Thyroid gland (tissue), 4 donors: ENCODE measurements at regions not wholly inside any gene's neighbourhood (a gene's known extent, or its start where the extent isn't known, plus 50 kb on each side); places are given as distances from the start of the nearest gene placed in this dataset.

Experiments
- POLR2A ChIP-seq, 2 donors: fragments of 450-650 bp; IDR thresholded peaks; one replicate each; pipeline ENCODE4 v1.6.1; 2017; ENCODE audit warnings: antibody characterized with exemption in 2 of 2, mild to moderate bottlenecking in 2 of 2, moderate library complexity in 1 of 2
- TF ChIP-seq, protein P1 (sequence below), 6 experiments: fragments of 200-600 bp in 3 of 6; fragments of 450-650 bp in 3 of 6; sonication (generic) in 3 of 6; IDR thresholded peaks; one replicate each; pipeline ENCODE4 v1.5.1; 2016 to 2019; ENCODE audit warnings: antibody characterized with exemption in 6 of 6, mild to moderate bottlenecking in 2 of 6, inconsistent platforms in 1 of 6, moderate library complexity in 1 of 6

DNA sequence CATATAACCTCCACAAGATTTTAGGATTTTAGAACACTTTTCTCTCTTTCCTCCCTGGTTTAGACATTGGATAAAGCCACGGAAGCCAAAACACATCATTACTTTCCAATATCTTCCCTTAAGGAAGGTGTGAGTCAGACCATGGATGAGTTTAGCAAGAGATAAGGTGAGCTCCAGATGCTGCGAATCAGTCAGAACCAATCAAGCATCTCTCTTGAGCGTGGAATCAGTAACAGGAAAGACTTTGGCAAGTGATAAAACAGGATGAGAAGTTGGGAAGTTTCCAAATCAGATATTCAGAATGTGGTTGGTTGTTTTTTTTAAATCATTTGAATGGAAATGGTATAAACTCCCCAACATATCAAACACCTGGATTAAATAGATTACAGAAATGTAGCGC, 397.8 kb downstream of the EFNA5 start:
- no peak for TF ChIP-seq POLR2A (IDR thresholded peaks at IDR 0.05)
- TF ChIP-seq, protein P1, sequence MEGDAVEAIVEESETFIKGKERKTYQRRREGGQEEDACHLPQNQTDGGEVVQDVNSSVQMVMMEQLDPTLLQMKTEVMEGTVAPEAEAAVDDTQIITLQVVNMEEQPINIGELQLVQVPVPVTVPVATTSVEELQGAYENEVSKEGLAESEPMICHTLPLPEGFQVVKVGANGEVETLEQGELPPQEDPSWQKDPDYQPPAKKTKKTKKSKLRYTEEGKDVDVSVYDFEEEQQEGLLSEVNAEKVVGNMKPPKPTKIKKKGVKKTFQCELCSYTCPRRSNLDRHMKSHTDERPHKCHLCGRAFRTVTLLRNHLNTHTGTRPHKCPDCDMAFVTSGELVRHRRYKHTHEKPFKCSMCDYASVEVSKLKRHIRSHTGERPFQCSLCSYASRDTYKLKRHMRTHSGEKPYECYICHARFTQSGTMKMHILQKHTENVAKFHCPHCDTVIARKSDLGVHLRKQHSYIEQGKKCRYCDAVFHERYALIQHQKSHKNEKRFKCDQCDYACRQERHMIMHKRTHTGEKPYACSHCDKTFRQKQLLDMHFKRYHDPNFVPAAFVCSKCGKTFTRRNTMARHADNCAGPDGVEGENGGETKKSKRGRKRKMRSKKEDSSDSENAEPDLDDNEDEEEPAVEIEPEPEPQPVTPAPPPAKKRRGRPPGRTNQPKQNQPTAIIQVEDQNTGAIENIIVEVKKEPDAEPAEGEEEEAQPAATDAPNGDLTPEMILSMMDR (IDR thresholded peaks at IDR 0.05): no peak
